H1 (cell line): ENCODE measurements at regions not wholly inside any gene's neighbourhood (a gene's known extent, or its start where the extent isn't known, plus 50 kb on each side); places are given as distances from the start of the nearest gene placed in this dataset.

Source experiments
- ASH2L ChIP-seq: fragments of 200-600, 300-600 bp; sonication (generic); IDR thresholded peaks from one replicate; pipeline ENCODE4 v1.7.1; 2017; ENCODE audit warnings: low read length
- BCL11A ChIP-seq, 2 experiments: IDR thresholded peaks; one replicate each; pipeline ENCODE4 v1.6.1; 2011; ENCODE audit warnings: low read depth in 2 of 2, low read length in 2 of 2, mild to moderate bottlenecking in 2 of 2
- EZH2 ChIP-seq: fragments of 200-600 bp; sonication (generic); IDR thresholded peaks from 2 replicates; pipeline ENCODE4 v1.7.1; 2012; ENCODE audit warnings: low read depth, mild to moderate bottlenecking, moderate library complexity, low read length, inconsistent platforms; ENCODE audit not compliant: severe bottlenecking
- POLR2A ChIP-seq, 2 experiments: IDR thresholded peaks; 1 replicate in 1 of 2; 2 replicates in 1 of 2; pipeline ENCODE4 v1.6.1; 2011; ENCODE audit warnings: low read depth in 2 of 2, low read length in 2 of 2, mild to moderate bottlenecking in 2 of 2; ENCODE audit errors: control extremely low read depth in 1 of 2
- POLR2AphosphoS5 ChIP-seq: IDR thresholded peaks from 2 replicates; pipeline ENCODE4 v1.6.1; 2011; ENCODE audit warnings: low read depth, low read length
- SIRT6 ChIP-seq: IDR thresholded peaks from one replicate; pipeline ENCODE4 v1.7.1; 2012; ENCODE audit warnings: low read length, inconsistent platforms
- YY1 ChIP-seq: IDR thresholded peaks from 2 replicates; pipeline ENCODE4 v1.6.1; 2011; ENCODE audit warnings: low read depth, mild to moderate bottlenecking, low read length
- TF ChIP-seq, protein P1 (sequence below), 3 experiments: IDR thresholded peaks; 1 replicate in 2 of 3; 2 replicates in 1 of 3; pipeline versions ENCODE4 v1.5.1 to v1.6.1; 2011; ENCODE audit warnings: low read length in 3 of 3, mild to moderate bottlenecking in 3 of 3, inconsistent platforms in 2 of 3, low read depth in 1 of 3, moderate library complexity in 1 of 3; ENCODE audit not compliant: insufficient read depth in 1 of 3; ENCODE audit errors: control extremely low read depth in 1 of 3

DNA sequence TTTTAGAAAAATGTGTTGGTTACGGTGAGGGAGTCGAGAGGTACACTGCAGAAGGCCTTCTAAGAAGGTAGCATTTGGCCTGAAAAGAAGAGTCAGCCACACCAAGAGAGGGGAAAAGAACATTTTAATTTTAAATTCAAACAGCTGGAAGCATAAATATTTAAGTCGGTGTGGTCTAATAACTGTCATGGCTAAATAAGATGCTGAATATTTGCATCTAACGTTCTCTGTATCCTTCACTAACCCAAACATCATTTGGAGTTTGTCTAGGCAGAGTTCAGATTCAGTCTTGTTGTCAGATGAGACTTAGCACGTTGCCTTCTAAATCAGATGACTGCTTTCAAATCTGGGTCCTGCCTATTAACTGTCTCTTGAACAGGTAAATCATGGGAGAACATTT is 583.3 kb downstream of the DIPK2A start:
- TF ChIP-seq, protein P1, sequence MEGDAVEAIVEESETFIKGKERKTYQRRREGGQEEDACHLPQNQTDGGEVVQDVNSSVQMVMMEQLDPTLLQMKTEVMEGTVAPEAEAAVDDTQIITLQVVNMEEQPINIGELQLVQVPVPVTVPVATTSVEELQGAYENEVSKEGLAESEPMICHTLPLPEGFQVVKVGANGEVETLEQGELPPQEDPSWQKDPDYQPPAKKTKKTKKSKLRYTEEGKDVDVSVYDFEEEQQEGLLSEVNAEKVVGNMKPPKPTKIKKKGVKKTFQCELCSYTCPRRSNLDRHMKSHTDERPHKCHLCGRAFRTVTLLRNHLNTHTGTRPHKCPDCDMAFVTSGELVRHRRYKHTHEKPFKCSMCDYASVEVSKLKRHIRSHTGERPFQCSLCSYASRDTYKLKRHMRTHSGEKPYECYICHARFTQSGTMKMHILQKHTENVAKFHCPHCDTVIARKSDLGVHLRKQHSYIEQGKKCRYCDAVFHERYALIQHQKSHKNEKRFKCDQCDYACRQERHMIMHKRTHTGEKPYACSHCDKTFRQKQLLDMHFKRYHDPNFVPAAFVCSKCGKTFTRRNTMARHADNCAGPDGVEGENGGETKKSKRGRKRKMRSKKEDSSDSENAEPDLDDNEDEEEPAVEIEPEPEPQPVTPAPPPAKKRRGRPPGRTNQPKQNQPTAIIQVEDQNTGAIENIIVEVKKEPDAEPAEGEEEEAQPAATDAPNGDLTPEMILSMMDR (IDR thresholded peaks at IDR 0.05; ENCODE audit: control extremely low read depth in 1 of 3, insufficient read depth in 1 of 3, low read depth in 1 of 3, low read length in 3 of 3), result no peak
- TF ChIP-seq POLR2AphosphoS5, result no peak
- no peak for TF ChIP-seq EZH2
- TF ChIP-seq BCL11A (IDR thresholded peaks at IDR 0.05; ENCODE audit: low read depth in 2 of 2, low read length in 2 of 2), result no peak
- TF ChIP-seq YY1, result no peak
- no peak for TF ChIP-seq SIRT6
- TF ChIP-seq POLR2A (IDR thresholded peaks at IDR 0.05; ENCODE audit: control extremely low read depth in 1 of 2, low read depth in 2 of 2, low read length in 2 of 2), result no peak
- TF ChIP-seq ASH2L, result no peak
